Bronchial epithelial cell (primary cell): ENCODE measurements at regions not wholly inside any gene's neighbourhood (a gene's known extent, or its start where the extent isn't known, plus 50 kb on each side); places are given as distances from the start of the nearest gene placed in this dataset.

ENCODE experiments used
- DNase-seq: peaks from one replicate; pipeline ENCODE4 v3.0.0-alpha.2; 2010; ENCODE audit warnings: low read depth
- FAIRE-seq: peaks from 2 replicates; lab custom pipeline; 2011; peaks lifted over from hg19 to GRCh38; lab: Jason Lieb, UNC
- H3K27me3 ChIP-seq: 2 replicates; pipeline ENCODE4 v1.5.1; 2011; ENCODE audit warnings: low read length; ENCODE audit not compliant: control insufficient read depth, insufficient read depth
- H3K36me3 ChIP-seq: 2 replicates; pipeline ENCODE4 v1.5.1; 2011; ENCODE audit warnings: low read length; ENCODE audit not compliant: control insufficient read depth, insufficient read depth
- H3K4me3 ChIP-seq: 2 replicates; pipeline ENCODE4 v1.5.1; 2011; ENCODE audit warnings: mild to moderate bottlenecking, low read depth, low read length, control low read depth
- CTCF ChIP-seq: IDR thresholded peaks from 2 replicates; pipeline ENCODE4 v1.5.1; 2011; ENCODE audit warnings: mild to moderate bottlenecking, moderate library complexity, low read length, control low read depth, inconsistent platforms; ENCODE audit not compliant: insufficient read depth, severe bottlenecking

- FAIRE-seq (no peak), DNase-seq (no peak)
- Histone ChIP-seq H3K4me3 (no peak overlapping the region), H3K36me3 (no peaks in the 10 kb centered on the region), H3K27me3 (no peaks in the 10 kb centered on the region)
- TF ChIP-seq CTCF, result no peak
These were observed 69.7 kb upstream of the TAF11L2 start for GRCh38 chr5:17428176-17428800.

GRCh38 chr5:17429353-17429752 is 68.7 kb upstream of the TAF11L2 start:
- no peak for FAIRE-seq
- peak; percentile 87 for DNase-seq
- TF ChIP-seq CTCF, result no peak
- Histone ChIP-seq H3K4me3 (no peak overlapping the region), H3K27me3 (no peaks in the 10 kb centered on the region), H3K36me3 (no peaks in the 10 kb centered on the region)

GRCh38 chr5:17430241-17430640 is 67.8 kb upstream of the TAF11L2 start:
- FAIRE-seq (no peak), DNase-seq (no peak)
- TF ChIP-seq CTCF, result no peak
- Histone ChIP-seq H3K27me3 (no peaks in the 10 kb centered on the region), H3K36me3 (no peaks in the 10 kb centered on the region), H3K4me3 (no peak overlapping the region)

- no peaks in the 10 kb centered on the region for H3K36me3 ChIP-seq
- H3K4me3 ChIP-seq, result no peak overlapping the region
- DNase-seq (peak; percentile 17), FAIRE-seq (no peak)
- H3K27me3 ChIP-seq, result no peaks in the 10 kb centered on the region
- TF ChIP-seq CTCF, result no peak
These were observed 66.6 kb upstream of the TAF11L2 start for GRCh38 chr5:17431272-17432050.

GRCh38 chr5:17432569-17432968 is 65.5 kb upstream of the TAF11L2 start:
- Histone ChIP-seq H3K36me3 (no peaks in the 10 kb centered on the region), H3K27me3 (no peaks in the 10 kb centered on the region), H3K4me3 (no peak overlapping the region)
- DNase-seq (no peak), FAIRE-seq (no peak)
- no peak for TF ChIP-seq CTCF
